SK-N-SH (cell line): ENCODE measurements at regions not wholly inside any gene's neighbourhood (a gene's known extent, or its start where the extent isn't known, plus 50 kb on each side); places are given as distances from the start of the nearest gene placed in this dataset.

Experiments used
- CTCF ChIA-PET: fragments of 300-600, 350-600 bp; formaldehyde crosslinking; extraction: SDS; loops from one replicate; lab custom pipeline; 2021; lab: Yijun Ruan, JAX
- POLR2A ChIA-PET: fragments of 350-600 bp; sonication (Branson Sonifier 250); formaldehyde crosslinking; extraction: SDS; loops from one replicate; lab custom pipeline; 2020; ENCODE audit warnings: antibody characterized with exemption, inconsistent platforms; lab: Yijun Ruan, JAX
- DNase-seq: peaks from one replicate; pipeline ENCODE4 v3.0.0; 2012
- H2AFZ ChIP-seq: fragments of 200-600 bp; sonication (generic); 2 replicates; pipeline ENCODE4 v1.8.1; 2016; ENCODE audit warnings: antibody characterized with exemption, mild to moderate bottlenecking, low read depth
- H3F3A ChIP-seq: fragments of 200-600 bp; sonication (generic); replicated peaks from 2 replicates; pipeline ENCODE3; 2016; ENCODE audit warnings: antibody characterized with exemption, mild to moderate bottlenecking; ENCODE audit not compliant: insufficient read depth
- H3K27ac ChIP-seq, 2 experiments: fragments of 200-500 bp in 1 of 2; fragments of 200-600 bp in 1 of 2; sonication (Bioruptor generic) in 1 of 2; sonication (generic), shearing (Covaris generic) in 1 of 2; 2 replicates each; pipeline versions ENCODE4 v1.5.1 to v1.6.1; 2014 to 2016; ENCODE audit warnings: low read depth in 2 of 2, inconsistent platforms in 1 of 2, low read length in 1 of 2, mild to moderate bottlenecking in 1 of 2, mixed read lengths in 1 of 2
- H3K27me3 ChIP-seq: fragments of 200-600 bp; sonication (generic), shearing (Covaris generic); 2 replicates; pipeline ENCODE4 v1.6.1; 2016; ENCODE audit warnings: mixed run types; ENCODE audit not compliant: insufficient read depth
- H3K36me3 ChIP-seq, 2 experiments: fragments of 200-500 bp in 1 of 2; fragments of 200-600 bp in 1 of 2; sonication (Bioruptor generic) in 1 of 2; sonication (generic) in 1 of 2; replicated peaks in 1 of 2; 2 replicates each; pipeline versions ENCODE3 to v1.5.1; 2014 to 2016; ENCODE audit warnings: low read length in 1 of 2, mild to moderate bottlenecking in 1 of 2; ENCODE audit not compliant: insufficient read depth in 2 of 2, control insufficient read depth in 1 of 2
- H3K4me1 ChIP-seq, 2 experiments: fragments of 200-500 bp in 1 of 2; fragments of 200-600 bp in 1 of 2; sonication (Bioruptor generic) in 1 of 2; sonication (generic), shearing (Covaris generic) in 1 of 2; 2 replicates each; pipeline versions ENCODE4 v1.5.1 to v1.6.1; 2014 to 2016; ENCODE audit warnings: low read depth in 1 of 2, low read length in 1 of 2, mixed run types in 1 of 2; ENCODE audit not compliant: insufficient read depth in 2 of 2, control insufficient read depth in 1 of 2
- H3K4me2 ChIP-seq: fragments of 200-600 bp; sonication (generic), shearing (Covaris generic); 2 replicates; pipeline ENCODE4 v1.6.1; 2017; ENCODE audit warnings: mixed run types
- H3K4me3 ChIP-seq, 2 experiments: fragments of 200-500 bp in 1 of 2; fragments of 200-600 bp in 1 of 2; sonication (Bioruptor generic) in 1 of 2; sonication (generic), shearing (Covaris generic) in 1 of 2; 2 replicates each; pipeline versions ENCODE4 v1.5.1 to v1.8.1; 2014 to 2016; ENCODE audit warnings: low read depth in 2 of 2, inconsistent platforms in 1 of 2, low read length in 1 of 2, mild to moderate bottlenecking in 1 of 2, mixed read lengths in 1 of 2, moderate library complexity in 1 of 2
- H3K79me2 ChIP-seq: fragments of 200-600 bp; sonication (generic); 2 replicates; pipeline ENCODE4 v1.8.1; 2017; ENCODE audit warnings: mild to moderate bottlenecking; ENCODE audit not compliant: insufficient read depth
- H3K9ac ChIP-seq: fragments of 200-600 bp; sonication (generic); 2 replicates; pipeline ENCODE4 v1.6.1; 2017; ENCODE audit warnings: mixed run types
- H3K9me2 ChIP-seq: fragments of 200-600 bp; sonication (generic); 2 replicates; pipeline ENCODE4 v1.6.1; 2017; ENCODE audit warnings: mixed run types
- H3K9me3 ChIP-seq: fragments of 200-600 bp; sonication (generic); 2 replicates; pipeline ENCODE4 v1.6.1; 2017; ENCODE audit warnings: mixed run types, mild to moderate bottlenecking, moderate library complexity
- H4K20me1 ChIP-seq: fragments of 200-600 bp; sonication (generic); 2 replicates; pipeline ENCODE4 v1.6.1; 2017; ENCODE audit warnings: mild to moderate bottlenecking, mixed run types; ENCODE audit not compliant: insufficient read depth
- FOXJ3 ChIP-seq: sonication (generic); formaldehyde crosslinking; IDR thresholded peaks from 2 replicates; pipeline ENCODE4 v1.5.1; 2020; ENCODE audit warnings: mild to moderate bottlenecking, missing genetic modification reagents
- GATA2 ChIP-seq: sonication (generic); formaldehyde crosslinking; IDR thresholded peaks from 2 replicates; pipeline ENCODE4 v1.5.0; 2020; ENCODE audit warnings: mild to moderate bottlenecking, missing genetic modification reagents
- RXRA ChIP-seq: IDR thresholded peaks from 2 replicates; pipeline ENCODE4 v1.4.0; 2012; ENCODE audit warnings: low read depth, mild to moderate bottlenecking, borderline replicate concordance
- TCF12 ChIP-seq: IDR thresholded peaks from 2 replicates; pipeline ENCODE4 v1.4.0; 2012
- YY1 ChIP-seq: IDR thresholded peaks from 2 replicates; pipeline ENCODE4 v1.4.0; 2012; ENCODE audit warnings: low read depth, mild to moderate bottlenecking
- WGBS: methylation state at CpG from one replicate; pipeline ENCODE4 v1.1.6; 2017; ENCODE audit warnings: low lambda C conversion rate; 5-methylcytosine and 5-hydroxymethylcytosine counted together
- TF ChIP-seq, protein P1 (sequence below): IDR thresholded peaks from 2 replicates; pipeline ENCODE4 v1.6.1; 2012; ENCODE audit warnings: mild to moderate bottlenecking, low read depth, low read length, moderate library complexity
- TF ChIP-seq, protein P2 (sequence below): IDR thresholded peaks from 2 replicates; pipeline ENCODE4 v1.4.0; 2012; ENCODE audit warnings: low read depth, borderline replicate concordance

- H3K9me3 ChIP-seq: no peaks in the 10 kb centered on the region
- H4K20me1 ChIP-seq: peaks cover 15% of the 10 kb centered on the region; the same call in 1 of the 2 replicates
- peaks cover 3 to 6% of the 10 kb centered on the region in 2 experiments for H3K36me3 ChIP-seq
- H3K9ac ChIP-seq: peak overlapping the region; percentile 3; the same call in 1 of the 2 replicates
- no peak for DNase-seq
- POLR2A ChIA-PET: interaction anchor here (1.1 to 1.3 kb wide), 3 partner anchors 21 to 112 kb away, joined by 3 to 5 read pairs (median 3); no protein-coding TSS in a partner anchor
- no peak overlapping the region for H3K4me3 ChIP-seq
- peak overlapping the region; percentile 67 for H3K27ac ChIP-seq
- no peaks in the 10 kb centered on the region for H3K9me2 ChIP-seq
- peaks cover 76% of the 10 kb centered on the region; the same call in 1 of the 2 replicates for H3K79me2 ChIP-seq
- peaks cover 53% of the 10 kb centered on the region for H3F3A ChIP-seq
- H3K27me3 ChIP-seq: no peaks in the 10 kb centered on the region
- TF ChIP-seq, protein P1, sequence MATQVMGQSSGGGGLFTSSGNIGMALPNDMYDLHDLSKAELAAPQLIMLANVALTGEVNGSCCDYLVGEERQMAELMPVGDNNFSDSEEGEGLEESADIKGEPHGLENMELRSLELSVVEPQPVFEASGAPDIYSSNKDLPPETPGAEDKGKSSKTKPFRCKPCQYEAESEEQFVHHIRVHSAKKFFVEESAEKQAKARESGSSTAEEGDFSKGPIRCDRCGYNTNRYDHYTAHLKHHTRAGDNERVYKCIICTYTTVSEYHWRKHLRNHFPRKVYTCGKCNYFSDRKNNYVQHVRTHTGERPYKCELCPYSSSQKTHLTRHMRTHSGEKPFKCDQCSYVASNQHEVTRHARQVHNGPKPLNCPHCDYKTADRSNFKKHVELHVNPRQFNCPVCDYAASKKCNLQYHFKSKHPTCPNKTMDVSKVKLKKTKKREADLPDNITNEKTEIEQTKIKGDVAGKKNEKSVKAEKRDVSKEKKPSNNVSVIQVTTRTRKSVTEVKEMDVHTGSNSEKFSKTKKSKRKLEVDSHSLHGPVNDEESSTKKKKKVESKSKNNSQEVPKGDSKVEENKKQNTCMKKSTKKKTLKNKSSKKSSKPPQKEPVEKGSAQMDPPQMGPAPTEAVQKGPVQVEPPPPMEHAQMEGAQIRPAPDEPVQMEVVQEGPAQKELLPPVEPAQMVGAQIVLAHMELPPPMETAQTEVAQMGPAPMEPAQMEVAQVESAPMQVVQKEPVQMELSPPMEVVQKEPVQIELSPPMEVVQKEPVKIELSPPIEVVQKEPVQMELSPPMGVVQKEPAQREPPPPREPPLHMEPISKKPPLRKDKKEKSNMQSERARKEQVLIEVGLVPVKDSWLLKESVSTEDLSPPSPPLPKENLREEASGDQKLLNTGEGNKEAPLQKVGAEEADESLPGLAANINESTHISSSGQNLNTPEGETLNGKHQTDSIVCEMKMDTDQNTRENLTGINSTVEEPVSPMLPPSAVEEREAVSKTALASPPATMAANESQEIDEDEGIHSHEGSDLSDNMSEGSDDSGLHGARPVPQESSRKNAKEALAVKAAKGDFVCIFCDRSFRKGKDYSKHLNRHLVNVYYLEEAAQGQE: no peak
- TF ChIP-seq, all 33 proteins: peak for 0
- CTCF ChIA-PET: interaction anchor here (0.8 to 29.4 kb wide), 11 partner anchors 7 to 714 kb away, joined by 3 to 566 read pairs (median 4); no protein-coding TSS in a partner anchor
- Histone ChIP-seq H3K4me1 (peaks cover 79 to 80% of the 10 kb centered on the region in 2 experiments), H3K4me2 (peak overlapping the region; percentile 66), H2AFZ (no peak overlapping the region)
- WGBS: 92% methylated on average over 13 of the region's 13 CpGs
Observed at GRCh38 chr17:77421630-77421972, 280.8 kb downstream of the SEC14L1 start.

GRCh38 chr17:77422104-77422747, 281.5 kb downstream of the SEC14L1 start:
- Histone ChIP-seq H3F3A (peaks cover 55% of the 10 kb centered on the region), H2AFZ (no peak overlapping the region), H3K9ac (no peak overlapping the region), H3K9me3 (no peaks in the 10 kb centered on the region), H3K79me2 (peaks cover 70% of the 10 kb centered on the region; the same call in 1 of the 2 replicates), H3K4me2 (peak overlapping the region; percentile 66; the same call in 1 of the 2 replicates), H3K36me3 (peaks cover 3 to 4% of the 10 kb centered on the region in 2 experiments), H3K9me2 (no peaks in the 10 kb centered on the region), H3K27ac (peak overlapping the region; percentile 67 to 86; a peak in 3 of 4 replicates), H4K20me1 (peaks cover 11% of the 10 kb centered on the region; the same call in 1 of the 2 replicates), H3K4me3 (no peak overlapping the region), H3K27me3 (no peaks in the 10 kb centered on the region), H3K4me1 (peaks cover 85 to 86% of the 10 kb centered on the region in 2 experiments)
- 97% methylated on average over 12 of the region's 18 CpGs for WGBS
- ChIA-PET CTCF (interaction anchor here (1.0 to 29.4 kb wide), 8 partner anchors 8 to 92 kb away, joined by 3 to 566 read pairs (median 21); no protein-coding TSS in a partner anchor), POLR2A (interaction anchor here (1.2 kb wide), 1 partner anchor 32 kb away, joined by 3 read pairs; no protein-coding TSS in a partner anchor)
- TF ChIP-seq FOXJ3 (CRISPR knock-in tag) (no peak), RXRA (no peak), GATA2 (no peak), TCF12 (no peak), YY1 (no peak)
- TF ChIP-seq, protein P2, sequence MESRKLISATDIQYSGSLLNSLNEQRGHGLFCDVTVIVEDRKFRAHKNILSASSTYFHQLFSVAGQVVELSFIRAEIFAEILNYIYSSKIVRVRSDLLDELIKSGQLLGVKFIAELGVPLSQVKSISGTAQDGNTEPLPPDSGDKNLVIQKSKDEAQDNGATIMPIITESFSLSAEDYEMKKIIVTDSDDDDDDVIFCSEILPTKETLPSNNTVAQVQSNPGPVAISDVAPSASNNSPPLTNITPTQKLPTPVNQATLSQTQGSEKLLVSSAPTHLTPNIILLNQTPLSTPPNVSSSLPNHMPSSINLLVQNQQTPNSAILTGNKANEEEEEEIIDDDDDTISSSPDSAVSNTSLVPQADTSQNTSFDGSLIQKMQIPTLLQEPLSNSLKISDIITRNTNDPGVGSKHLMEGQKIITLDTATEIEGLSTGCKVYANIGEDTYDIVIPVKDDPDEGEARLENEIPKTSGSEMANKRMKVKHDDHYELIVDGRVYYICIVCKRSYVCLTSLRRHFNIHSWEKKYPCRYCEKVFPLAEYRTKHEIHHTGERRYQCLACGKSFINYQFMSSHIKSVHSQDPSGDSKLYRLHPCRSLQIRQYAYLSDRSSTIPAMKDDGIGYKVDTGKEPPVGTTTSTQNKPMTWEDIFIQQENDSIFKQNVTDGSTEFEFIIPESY: no peak
- no peak for DNase-seq
